ENCODE measurements at regions not wholly inside any gene's neighbourhood (a gene's known extent, or its start where the extent isn't known, plus 50 kb on each side); places are given as distances from the start of the nearest gene placed in this dataset.

DNA sequence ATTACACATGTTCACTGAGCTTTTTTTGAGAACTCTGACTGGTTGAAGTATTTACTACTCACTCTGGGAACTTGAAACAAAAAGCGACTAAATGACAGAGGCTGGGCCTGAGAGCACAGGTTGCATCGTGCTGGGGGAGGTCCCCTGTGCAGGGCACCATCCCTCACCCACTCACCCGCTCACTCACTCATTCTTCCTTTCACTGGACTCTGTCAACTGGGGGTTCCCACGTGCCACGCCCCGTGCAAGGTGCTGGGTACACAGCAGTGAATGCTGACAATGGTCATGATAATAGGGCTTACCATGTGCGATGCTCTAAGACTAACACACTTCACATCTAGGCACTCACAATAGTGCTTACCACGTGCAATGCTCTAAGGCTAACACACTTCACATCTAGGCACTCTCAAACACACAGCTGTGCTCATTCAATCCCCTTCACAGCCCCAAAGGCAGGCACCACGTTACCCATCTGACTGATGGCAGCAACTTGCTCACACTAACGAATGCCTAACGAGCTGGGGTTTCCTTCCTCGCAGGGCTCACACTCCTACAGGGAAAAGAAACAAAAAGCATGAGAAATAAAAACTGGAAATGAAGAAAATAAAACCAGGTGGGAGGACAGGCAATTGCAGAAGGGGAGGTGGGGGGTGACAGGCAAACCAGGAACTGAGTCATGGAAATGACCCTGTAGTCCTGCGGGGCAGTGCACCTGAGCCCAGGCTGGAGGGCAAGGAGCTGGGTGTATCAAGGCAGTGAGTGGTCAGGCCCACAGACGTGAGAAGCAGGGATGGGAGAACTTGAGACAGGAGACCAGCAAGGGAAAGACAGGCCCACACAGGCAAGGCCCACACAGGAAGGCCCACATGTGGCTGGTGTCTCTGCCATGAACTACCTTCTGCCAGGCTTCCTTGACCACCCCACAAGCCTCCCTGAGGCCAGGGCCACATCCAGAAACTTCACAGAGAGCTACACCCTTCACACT lies 147.0 kb upstream of the FAM20C start:
- no peak for TF ChIP-seq USF1 (IDR thresholded peaks at IDR 0.05)
- TF ChIP-seq CREB1 (IDR thresholded peaks at IDR 0.05; ENCODE audit: low read depth) = no peak
- TF ChIP-seq, protein P1, sequence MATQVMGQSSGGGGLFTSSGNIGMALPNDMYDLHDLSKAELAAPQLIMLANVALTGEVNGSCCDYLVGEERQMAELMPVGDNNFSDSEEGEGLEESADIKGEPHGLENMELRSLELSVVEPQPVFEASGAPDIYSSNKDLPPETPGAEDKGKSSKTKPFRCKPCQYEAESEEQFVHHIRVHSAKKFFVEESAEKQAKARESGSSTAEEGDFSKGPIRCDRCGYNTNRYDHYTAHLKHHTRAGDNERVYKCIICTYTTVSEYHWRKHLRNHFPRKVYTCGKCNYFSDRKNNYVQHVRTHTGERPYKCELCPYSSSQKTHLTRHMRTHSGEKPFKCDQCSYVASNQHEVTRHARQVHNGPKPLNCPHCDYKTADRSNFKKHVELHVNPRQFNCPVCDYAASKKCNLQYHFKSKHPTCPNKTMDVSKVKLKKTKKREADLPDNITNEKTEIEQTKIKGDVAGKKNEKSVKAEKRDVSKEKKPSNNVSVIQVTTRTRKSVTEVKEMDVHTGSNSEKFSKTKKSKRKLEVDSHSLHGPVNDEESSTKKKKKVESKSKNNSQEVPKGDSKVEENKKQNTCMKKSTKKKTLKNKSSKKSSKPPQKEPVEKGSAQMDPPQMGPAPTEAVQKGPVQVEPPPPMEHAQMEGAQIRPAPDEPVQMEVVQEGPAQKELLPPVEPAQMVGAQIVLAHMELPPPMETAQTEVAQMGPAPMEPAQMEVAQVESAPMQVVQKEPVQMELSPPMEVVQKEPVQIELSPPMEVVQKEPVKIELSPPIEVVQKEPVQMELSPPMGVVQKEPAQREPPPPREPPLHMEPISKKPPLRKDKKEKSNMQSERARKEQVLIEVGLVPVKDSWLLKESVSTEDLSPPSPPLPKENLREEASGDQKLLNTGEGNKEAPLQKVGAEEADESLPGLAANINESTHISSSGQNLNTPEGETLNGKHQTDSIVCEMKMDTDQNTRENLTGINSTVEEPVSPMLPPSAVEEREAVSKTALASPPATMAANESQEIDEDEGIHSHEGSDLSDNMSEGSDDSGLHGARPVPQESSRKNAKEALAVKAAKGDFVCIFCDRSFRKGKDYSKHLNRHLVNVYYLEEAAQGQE (IDR thresholded peaks at IDR 0.05; ENCODE audit: low read depth) = no peak
- TF ChIP-seq EP300 (IDR thresholded peaks at IDR 0.05; ENCODE audit: borderline replicate concordance) = no peak
- no peak for TF ChIP-seq FOXM1 (IDR thresholded peaks at IDR 0.05; ENCODE audit: borderline replicate concordance, low read depth)
- no peak for TF ChIP-seq RAD21 (IDR thresholded peaks at IDR 0.05; ENCODE audit: low read depth)

DNA sequence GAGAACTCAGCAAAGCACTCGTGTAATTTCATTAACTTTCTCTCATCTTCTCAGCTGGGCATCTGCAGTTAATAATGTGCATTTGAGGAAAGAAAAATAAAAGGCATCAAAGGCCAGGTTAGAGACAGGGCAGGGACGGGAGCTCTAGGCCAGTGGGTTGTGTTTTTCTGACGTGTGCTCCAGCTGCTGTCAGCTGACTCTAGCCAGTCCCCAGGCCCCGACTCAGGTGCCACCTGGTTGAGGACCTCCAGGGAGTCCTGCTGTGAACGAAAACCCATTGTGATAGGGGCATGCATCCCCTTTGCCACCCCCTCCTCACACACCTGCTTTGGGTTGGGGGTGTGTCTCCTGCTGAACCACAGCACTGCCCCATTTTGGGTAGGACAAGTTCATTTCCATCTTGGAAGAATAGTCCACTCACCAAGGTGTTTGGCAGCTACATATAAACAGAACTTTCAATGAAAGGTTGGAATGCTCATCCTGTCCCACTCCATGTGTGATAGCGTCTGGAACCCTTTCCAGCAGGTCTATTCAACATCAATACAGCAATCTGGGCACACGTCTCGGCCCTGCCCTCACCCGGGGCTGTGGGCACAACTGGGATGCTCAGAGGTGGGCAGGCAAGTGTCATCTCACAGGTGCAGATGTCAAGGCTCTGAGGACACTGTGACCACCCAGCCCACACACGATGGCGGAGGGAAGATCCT lies 146.1 kb upstream of the FAM20C start:
- no peak for TF ChIP-seq CREB1 (IDR thresholded peaks at IDR 0.05; ENCODE audit: low read depth)
- no peak for TF ChIP-seq ZBTB7A (IDR thresholded peaks at IDR 0.05; ENCODE audit: low read depth)
- TF ChIP-seq TAF1 (IDR thresholded peaks at IDR 0.05; ENCODE audit: low read depth) = no peak
- no peak for TF ChIP-seq RAD21 (IDR thresholded peaks at IDR 0.05; ENCODE audit: low read depth)
- no peak for TF ChIP-seq EGR1 (IDR thresholded peaks at IDR 0.05)
- TF ChIP-seq NFIC (IDR thresholded peaks at IDR 0.05) = no peak

GRCh38 chr7:46830-47140 lies 145.6 kb upstream of the FAM20C start:
- TF ChIP-seq, protein P1 (IDR thresholded peaks at IDR 0.05; ENCODE audit: low read depth) = no peak
- no peak for TF ChIP-seq NFIC (IDR thresholded peaks at IDR 0.05)
- no peak for TF ChIP-seq TEAD4 (IDR thresholded peaks at IDR 0.05)
- no peak for TF ChIP-seq ZBTB7A (IDR thresholded peaks at IDR 0.05; ENCODE audit: low read depth)
- no peak for TF ChIP-seq TCF12 (IDR thresholded peaks at IDR 0.05; ENCODE audit: low read depth)
- no peak for TF ChIP-seq TAF1 (IDR thresholded peaks at IDR 0.05; ENCODE audit: low read depth)
- no peak for TF ChIP-seq EGR1 (IDR thresholded peaks at IDR 0.05)
- no peak for TF ChIP-seq EP300 (IDR thresholded peaks at IDR 0.05; ENCODE audit: borderline replicate concordance)
- TF ChIP-seq RAD21 (IDR thresholded peaks at IDR 0.05; ENCODE audit: low read depth) = no peak
- no peak for TF ChIP-seq FOXM1 (IDR thresholded peaks at IDR 0.05; ENCODE audit: borderline replicate concordance, low read depth)
- TF ChIP-seq YY1 (IDR thresholded peaks at IDR 0.05; ENCODE audit: low read depth) = no peak
- TF ChIP-seq, protein P2, sequence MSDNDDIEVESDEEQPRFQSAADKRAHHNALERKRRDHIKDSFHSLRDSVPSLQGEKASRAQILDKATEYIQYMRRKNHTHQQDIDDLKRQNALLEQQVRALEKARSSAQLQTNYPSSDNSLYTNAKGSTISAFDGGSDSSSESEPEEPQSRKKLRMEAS (IDR thresholded peaks at IDR 0.05) = no peak
- no peak for TF ChIP-seq CREB1 (IDR thresholded peaks at IDR 0.05; ENCODE audit: low read depth)
- no peak for TF ChIP-seq CEBPB (IDR thresholded peaks at IDR 0.05)

GRCh38 chr7:51456-52068 lies 140.8 kb upstream of the FAM20C start:
- TF ChIP-seq NFIC (IDR thresholded peaks at IDR 0.05) (no peak), CREB1 (IDR thresholded peaks at IDR 0.05; ENCODE audit: low read depth) (no peak), ZBTB7A (IDR thresholded peaks at IDR 0.05; ENCODE audit: low read depth) (no peak), EP300 (IDR thresholded peaks at IDR 0.05; ENCODE audit: borderline replicate concordance) (no peak), RAD21 (IDR thresholded peaks at IDR 0.05; ENCODE audit: low read depth) (no peak), TCF12 (IDR thresholded peaks at IDR 0.05; ENCODE audit: low read depth) (no peak), FOXM1 (IDR thresholded peaks at IDR 0.05; ENCODE audit: borderline replicate concordance, low read depth) (no peak), USF1 (IDR thresholded peaks at IDR 0.05) (no peak), TAF1 (IDR thresholded peaks at IDR 0.05; ENCODE audit: low read depth) (no peak), YY1 (IDR thresholded peaks at IDR 0.05; ENCODE audit: low read depth) (no peak), TEAD4 (IDR thresholded peaks at IDR 0.05) (no peak), EGR1 (IDR thresholded peaks at IDR 0.05) (no peak), CEBPB (IDR thresholded peaks at IDR 0.05) (no peak)
- TF ChIP-seq, protein P1 (IDR thresholded peaks at IDR 0.05; ENCODE audit: low read depth) = no peak
- TF ChIP-seq, protein P2 (IDR thresholded peaks at IDR 0.05) = no peak
